NCI-H1694 (cell line): ENCODE measurements at regions not wholly inside any gene's neighbourhood (a gene's known extent, or its start where the extent isn't known, plus 50 kb on each side); places are given as distances from the start of the nearest gene placed in this dataset.

Experiments
- DNase-seq: peaks from one replicate; lab custom pipeline; 2025; lab: John Stamatoyannopoulos, UW

DNA sequence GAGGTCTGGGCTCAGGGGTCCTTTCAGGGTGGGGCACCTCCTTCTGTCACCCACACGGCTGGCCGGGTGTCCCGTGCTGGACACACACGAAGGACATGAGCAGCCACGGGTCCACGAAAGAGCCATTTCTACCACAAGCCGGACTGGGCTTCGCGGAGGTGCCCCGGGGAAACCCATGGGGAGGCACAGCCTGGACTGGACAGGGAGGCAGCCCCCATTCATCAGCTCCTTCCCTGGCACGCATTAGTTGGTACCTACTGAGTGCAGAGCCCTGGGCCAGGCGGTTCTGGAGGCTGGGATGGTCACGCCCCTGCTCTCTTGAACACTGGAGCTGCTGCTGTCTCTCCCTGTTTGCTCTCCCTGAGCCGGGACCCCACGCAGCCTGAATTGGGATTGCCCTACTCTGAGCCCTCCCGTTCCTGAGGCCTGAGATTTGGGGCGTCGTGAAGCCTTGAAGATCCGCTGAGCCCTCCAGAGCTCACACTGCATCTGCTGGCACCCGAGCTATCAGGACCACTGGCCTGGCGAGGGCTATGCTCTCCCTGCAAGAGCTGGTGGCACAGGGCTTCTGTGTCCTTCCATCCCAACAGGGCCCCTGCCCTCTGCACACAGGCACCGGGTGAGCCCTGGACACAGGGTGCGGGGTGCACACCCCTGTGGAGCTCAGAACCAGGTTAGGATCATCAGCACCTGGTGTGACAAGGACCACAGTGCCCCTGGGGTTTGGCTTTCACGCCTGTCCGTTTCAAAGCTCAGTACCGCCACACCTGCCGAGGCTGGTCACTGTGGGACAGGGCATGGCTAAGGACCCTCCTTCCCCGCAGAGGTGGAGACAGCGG lies 84.6 kb downstream of the MYEOV start:
- DNase-seq: no peak

DNA sequence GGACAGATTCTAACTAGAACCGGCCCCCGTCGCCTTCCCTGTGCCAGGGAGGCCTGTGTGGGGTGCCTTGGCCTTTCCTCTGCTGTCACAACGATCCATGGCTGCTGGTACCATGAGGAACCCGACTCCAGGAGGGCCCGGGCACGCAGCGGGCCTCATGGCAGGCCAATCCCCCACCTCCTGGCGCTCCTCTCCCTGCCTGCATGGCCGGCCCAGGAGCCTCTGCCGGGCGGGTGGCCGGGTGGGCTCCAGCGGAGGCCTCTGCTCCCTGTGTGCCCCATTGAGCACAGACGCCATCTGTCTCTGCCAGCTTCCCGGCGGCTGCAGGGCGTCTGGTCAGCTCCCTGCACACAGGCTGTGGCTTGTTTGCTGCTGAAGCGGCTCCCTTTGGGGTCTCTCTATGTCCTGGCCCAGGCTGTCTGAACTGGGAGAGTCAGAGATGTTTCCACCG lies 86.5 kb downstream of the MYEOV start:
- no peak for DNase-seq

DNA sequence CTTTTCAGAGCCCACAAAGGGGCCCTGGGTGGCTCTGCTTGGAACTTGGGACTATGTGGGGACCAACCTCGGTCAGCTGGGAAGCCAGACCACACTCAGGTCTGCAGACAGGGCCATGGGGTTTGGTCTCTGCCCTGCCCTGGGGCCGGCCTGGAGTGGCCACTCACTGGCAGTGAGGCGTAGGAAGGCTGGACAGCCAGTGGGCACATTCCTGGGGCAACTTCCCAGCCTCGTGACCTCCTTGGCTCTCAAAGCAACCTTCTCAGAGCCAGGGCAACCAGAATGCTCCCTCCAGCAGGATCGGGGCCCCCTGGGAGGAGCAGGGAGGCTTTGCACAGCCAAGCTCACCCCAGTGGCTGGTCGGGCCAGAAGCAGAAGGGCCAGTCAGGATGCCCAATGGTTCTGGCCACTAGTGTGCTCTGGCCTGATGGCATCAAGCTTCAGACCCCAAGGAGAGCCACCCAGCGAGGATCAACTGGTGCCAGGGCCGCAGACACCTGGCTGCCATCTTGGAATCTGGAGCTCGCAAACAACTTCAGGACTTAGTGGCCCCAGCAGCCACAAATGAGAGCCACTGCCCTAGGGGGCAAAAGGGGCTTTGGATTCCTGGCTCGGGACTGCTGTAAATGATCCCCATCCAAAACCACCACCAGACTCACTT lies 87.1 kb downstream of the MYEOV start:
- no peak for DNase-seq

DNA sequence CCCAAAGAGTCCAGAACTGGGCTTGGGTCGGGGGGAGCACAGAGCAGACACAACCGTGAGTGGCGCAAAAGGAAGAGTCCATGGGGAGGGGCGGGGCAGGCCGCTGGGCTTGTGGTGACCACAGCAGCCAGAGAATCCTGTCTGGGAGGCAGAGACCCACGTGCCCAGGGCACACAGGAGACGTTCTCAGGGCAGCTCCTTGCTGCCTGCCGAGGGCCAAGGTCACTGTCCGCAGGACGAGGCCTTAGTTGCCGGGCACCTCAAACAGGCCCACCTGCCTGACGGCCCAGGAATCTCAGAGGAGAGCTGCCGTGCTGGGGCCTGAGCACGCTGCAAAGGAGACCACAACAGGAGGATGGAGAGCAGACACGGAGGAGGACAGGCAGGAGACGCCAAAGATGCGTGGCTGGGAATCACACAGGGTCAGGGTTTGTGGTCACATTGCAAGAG lies 87.8 kb downstream of the MYEOV start:
- no peak for DNase-seq

DNA sequence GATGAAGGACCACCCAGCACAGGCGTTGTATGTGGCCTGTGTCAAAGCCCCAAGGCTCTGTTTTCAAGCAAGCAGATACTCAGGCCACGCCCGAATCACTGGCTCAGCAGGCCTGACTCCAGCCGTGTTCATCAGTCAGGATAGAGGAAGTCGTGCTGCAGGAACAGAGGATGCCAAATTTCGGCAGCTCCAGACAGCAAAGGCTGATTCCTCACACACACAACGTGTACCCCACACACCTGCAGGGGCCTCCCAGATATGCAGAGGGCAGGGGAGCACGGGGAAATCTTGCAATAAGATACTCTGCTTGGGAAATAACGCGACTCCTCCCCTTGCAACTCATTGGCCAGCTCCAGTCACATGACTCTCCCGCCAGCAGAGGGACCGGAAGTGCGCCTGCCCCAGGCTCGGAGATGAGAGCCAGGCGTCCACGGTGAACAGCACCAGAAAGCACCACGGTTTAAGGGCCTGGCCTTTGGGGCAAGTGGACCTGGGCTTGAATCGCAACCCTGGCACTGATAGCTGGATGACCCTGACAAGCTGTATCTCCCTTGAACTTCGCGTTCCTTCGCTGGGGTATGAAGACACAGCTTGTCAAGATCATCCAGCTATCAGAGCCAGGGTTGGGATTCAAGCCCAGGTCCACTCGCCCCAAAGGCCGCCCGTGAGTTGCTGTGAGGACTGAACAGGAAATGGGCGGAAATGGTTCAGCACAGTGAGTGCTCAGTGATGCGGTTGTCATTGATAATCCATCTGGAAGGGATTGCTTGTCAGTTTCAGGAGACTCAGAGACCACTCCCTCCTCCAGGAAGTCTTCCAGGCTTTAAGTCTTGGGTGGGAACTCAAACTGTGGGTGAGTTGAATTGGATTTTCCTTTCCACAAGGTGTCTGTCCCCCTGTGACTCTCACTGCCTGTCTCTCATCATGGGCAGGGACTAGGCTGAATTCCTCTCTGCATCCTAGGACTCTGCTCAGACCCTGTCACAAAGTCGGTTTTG lies 88.5 kb downstream of the MYEOV start:
- DNase-seq: no peak

DNA sequence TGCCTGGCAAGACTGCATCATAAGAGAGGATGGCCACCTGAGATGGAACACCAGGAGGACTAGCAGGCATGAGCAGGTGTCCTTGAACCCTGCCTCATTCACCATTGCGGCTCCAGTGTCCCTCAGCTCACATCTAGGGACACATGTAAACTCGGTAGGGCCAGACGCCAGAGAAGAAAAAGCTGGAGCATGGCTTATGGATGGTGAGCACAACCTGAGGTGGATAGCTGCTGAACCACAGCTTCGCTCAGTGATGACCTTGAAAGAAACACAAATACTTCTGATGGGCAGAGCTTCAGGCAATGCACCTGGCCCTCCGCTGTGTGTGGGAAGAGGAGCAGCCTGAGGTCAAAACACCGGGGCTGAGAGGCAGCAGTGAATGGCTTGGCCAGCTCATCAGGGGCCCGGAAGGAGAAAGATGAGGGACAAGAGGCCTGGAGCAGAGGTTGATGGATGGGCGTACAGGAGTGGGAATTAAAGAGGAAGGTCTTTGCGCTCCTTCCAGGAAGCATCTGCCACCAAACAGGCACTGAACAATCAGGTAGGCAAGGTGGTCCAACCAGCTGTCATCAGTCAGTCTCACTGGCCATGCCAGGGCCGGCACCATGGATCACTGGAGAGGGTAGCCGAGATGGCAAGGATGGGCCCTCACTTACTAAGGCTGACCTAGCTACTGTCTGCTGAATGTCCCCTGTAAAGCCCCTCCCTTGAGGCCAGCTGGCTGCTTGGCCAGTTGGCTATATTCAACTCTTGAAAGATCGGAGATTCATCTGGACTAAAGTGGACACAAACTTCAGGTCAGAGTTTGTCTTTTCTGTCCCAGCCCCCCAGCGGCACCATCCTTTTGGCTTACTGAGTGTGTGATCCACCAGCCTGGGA lies 89.7 kb downstream of the MYEOV start:
- DNase-seq: no peak

DNA sequence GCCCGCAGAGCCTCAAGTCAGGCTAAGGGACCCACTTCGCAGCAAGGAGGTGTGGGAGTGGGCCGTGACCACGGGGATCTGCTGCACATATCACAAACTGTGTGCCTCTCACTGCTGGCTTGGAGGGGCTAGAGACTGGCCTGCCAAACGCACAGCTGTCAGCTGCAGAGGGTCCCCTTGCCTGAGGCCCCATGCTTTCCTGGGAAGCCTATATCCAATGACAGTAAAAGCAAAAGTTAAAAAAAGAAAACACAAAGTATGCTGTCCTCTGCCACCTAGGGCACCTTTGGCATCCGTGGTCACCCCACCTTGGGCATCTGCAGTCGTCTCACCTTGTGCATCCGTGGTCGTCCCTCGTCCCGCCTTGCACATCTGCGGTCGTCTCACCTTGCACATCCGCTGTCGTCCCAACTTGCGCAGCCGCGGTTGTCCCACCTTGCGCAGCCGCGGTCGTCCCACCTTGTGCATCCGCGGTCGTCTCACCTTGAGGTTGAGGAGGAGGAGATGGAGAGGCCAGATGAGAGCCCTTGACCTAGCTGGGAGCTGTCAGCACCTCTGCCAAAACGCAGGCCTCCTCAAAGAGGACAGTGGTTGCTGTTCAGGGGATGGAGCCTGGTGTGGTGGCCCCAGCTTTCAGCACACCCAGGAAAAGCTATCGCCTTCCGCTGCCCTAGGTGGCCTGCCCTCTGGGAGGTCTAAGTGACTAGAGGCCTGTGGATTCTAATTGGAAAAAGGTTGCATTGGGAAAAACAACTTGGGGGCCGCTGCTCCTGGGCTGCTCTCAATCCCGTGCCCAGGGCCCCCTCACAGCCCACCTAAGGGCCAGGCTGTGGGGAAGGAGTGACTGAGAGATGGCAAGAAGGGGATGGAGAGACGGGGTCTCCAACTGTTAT lies 90.5 kb downstream of the MYEOV start:
- no peak for DNase-seq

DNA sequence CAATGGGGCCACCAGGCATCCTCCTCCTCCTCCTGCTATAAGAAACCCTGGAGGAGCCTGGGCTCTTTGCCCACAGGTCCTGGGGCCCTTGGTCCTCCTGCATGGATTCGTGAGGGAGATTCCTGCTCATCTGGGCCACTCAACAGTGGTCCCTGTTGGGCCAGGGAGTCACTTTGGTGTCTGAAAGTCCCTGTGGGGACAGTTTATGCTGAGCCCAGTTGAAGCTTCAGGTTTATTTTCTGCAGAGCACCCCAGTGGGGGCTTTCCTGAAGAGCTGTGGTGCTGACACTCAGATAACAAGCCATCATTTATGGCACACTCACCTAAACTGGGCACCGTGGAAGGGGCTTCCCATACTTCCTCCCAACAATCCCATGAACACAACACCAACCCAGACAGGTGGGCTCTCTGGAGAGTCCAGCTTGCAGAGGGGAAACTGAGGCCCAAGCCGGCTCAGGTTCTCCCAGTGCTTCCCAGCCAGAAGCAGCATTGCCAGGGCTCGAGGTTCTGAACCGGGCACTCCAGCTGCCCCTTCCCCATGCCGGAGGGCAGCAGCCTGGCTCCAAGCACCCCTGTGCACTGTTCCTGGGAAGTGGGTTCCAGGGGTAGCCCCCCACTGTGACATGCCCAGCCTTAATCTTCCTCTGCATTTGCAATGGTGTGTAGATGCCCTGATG lies 91.3 kb downstream of the MYEOV start:
- DNase-seq: no peak

DNA sequence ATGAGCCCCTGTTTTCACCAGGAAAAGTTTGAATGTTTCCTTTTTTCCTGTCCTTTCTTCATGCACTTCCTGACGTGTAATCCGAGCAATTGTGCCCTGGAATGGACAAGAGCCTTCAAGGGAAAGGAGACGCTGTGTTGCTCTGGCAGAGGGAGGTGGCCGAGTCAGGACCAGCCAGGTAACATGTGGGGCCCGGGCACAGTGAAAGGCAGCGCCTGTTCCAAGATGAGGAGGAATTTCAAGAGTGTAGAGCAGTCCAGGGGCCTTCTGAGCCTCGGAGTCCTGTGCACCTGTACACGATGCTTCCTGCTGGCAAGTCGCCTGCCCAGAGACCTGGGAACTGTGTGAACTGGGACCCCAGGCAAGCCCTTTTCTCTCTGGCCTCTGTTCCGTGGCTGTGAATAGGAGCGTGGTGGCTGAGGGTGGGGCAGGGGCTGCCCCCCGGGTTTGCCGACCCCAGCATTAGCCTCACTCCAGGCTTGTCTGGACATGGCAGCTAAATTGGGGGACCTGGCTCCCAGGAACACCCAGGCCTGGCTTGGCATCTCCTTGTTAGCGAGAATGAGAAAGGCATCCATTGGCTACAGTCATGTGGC lies 92.0 kb downstream of the MYEOV start:
- DNase-seq: no peak

DNA sequence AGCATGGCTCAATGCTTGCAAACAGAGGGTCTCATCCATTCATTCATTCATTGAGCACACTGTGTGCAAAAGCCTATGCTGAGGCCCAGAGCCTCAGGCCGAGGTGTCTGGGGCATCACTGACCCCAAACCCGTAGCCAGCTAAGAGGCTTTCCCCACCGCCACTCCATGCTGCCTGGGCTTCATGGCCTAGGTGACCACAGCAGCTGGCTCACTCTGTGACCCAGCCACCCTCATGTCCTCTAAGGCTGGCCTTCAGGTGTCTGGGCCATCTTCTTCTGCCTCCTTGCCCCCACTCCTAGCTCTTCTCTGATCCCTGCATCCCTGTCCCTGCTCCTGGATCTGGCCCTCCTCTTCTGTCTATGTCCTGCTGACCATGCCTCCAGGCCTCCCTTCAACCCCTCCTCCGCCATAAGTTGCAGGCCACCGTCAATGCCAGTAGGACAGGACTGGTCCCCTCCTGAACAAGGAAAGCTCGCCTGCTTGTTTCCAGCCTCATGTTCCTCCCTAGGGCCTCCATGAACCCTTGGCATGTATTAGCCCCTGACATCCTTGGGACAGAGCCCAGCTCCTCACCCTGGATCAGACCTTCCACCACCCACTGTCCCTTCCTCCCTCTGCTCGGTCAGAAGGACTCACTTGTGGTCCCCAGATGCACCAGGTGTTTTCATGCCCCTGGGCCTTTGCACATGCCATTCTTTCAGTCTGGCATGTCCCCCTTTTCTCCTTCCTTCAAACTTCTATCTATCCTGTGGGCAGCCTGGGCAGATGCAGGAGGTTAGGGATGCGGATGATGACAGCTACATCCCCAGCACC lies 92.8 kb downstream of the MYEOV start:
- DNase-seq: no peak

DNA sequence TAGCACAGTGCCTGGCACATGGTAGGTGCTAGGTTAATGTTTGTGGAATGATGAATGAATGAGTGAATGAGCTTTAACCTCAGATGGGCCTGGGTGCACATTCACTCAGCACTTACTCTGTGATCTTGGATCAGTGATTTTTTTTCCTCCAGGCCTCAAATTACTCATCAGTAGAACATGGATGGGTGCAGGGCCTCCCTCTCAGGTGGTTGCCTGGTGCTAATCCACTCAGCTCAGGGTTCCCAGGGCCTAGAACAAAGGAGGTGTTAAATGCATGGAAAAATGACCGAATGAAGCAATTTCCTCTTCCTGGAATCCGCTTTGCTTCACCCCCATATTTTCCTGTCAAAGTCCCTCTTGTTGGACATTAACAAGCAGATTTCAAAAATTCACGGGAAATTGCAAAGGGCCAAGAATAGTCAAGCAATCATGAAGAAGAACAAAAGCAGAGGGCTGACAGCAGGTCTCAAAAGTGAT lies 93.5 kb downstream of the MYEOV start:
- no peak for DNase-seq

DNA sequence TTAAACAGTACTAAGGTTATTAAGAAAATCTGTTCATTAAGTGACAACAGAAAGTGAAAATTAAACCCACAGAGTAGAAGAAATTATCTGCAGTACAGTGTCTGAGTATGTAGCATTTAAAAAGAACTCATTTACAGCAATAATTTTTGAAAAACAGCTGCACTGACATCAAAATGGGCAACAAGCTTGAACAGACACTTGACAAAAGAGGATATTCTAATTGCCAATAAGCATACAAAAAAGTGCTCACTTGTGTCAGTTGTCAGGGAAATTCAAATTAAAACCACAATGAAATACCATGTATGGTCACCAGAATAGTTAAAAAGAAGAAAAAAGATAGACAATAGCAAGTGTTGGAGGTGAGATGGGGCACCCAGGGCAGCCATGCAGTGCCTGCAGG lies 93.3 kb upstream of the LINC01488 start:
- no peak for DNase-seq

DNA sequence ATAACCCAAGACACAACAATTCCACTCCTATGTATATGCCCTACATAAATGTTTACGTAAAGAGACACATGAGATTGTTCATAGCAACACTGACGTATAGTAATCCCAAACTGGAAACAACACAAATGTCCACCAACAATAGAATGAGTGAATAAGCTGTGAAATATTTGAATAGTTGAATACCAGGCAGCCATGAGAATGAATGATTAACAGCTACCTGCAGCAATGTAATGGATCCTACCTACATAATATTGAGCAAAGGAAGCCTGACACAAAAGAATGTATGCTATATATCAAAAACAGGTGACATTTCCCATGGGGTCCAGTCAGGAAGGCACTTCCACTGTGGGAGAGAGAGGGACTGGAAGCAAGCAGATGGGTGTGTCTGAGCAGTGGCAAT lies 92.8 kb upstream of the LINC01488 start:
- no peak for DNase-seq

DNA sequence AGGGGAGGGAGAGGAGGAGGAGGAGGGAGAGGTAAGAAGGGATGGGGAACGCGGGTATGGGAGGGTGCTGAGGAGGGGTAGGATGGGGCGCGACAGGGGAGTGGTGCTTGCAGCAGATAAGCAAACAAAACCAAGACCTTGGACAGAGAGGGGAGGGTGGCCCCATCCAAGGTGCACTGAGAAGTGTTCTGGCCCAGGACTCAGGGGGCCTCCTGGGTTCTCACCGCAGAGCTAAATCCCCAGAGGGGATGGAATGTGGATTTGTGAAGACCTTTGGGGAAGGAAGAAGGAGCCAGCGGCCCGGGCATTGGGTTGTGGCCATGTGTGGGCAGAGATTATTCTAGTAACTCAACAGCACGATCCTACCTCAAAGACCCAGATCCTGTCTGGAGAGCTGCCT lies 90.9 kb upstream of the LINC01488 start:
- DNase-seq: no peak

DNA sequence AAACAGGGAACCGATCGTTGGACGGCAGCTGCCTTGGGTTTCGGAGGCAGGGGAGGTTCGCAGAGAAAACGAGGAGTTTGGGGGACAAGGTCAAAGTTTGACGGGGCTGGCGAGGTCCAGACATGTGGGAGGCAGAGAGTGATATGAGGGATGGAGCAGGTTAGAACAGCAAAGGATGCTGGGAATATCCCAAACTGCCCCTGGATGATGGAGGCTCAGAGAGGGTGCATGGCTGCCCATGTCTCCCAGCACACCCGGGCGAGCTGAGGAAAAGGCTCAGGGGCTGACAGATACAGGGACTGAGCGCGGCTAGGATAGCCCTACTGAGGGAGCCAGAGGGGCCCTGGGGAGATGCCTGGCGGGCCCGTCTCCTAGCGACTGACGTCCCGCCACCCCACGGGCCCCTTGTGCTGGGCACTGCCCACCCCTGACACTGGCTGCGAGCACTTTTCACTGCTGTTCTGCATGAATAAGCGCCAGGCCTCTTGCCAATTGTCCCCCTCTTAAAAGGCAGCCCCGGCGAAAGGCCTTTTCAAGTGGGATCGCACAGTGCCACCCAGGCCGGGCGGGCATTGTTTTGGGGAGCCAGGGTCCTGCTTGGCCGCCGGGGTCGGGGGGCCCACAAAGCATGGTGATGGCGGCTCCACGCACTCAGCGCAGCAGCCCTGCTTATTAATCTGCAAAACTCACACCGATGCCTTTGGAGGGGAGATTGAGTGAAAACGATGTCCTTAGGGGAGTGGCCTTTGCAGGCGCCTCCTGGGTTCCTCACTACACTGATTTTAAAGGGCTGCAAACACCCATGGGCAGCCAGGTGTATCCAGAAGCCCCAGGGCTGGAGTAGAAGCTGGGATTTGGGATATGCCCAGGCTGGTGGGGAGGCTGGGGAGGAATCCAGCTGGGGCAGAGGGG lies 90.0 kb upstream of the LINC01488 start:
- DNase-seq: no peak

DNA sequence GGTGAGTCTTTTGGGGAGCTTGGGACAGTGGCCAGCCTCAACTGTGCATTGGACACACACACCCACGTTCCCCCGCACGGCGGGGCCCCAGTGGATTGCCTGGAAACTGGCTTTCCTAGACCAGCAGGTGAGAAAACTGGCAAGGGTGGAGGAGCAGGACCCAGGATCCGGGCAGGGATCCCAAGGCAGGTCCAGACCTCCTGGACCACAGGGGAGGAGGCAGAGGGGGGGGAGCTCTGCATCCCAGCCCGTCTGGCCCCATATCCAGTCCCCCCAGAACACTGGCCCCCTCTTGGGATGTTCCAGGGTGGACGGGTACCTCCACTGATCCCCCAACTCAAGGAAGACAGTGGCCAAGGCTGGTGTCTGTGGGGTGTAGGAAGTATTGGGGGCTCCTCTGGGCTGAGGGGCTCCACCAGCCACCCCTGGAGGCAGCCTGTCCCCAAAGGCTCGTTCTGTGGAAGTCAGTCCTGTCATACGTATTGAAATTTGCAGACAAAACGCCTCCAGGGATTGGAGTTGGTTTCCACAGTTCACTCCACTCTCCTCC lies 89.3 kb upstream of the LINC01488 start:
- DNase-seq: no peak
